H1 (cell line): ENCODE measurements at regions not wholly inside any gene's neighbourhood (a gene's known extent, or its start where the extent isn't known, plus 50 kb on each side); places are given as distances from the start of the nearest gene placed in this dataset.

Experiments
- CTCF ChIA-PET: fragments of 300-600 bp; sonication (Branson Sonifier 250); formaldehyde crosslinking; loops from one replicate; lab custom pipeline; 2021; ENCODE audit not compliant: partially characterized antibody; lab: Charles Lee
- POLR2A ChIA-PET: fragments of 300-600 bp; sonication (Branson Sonifier 250); formaldehyde crosslinking; loops from one replicate; lab custom pipeline; 2021; ENCODE audit warnings: inconsistent platforms; ENCODE audit not compliant: partially characterized antibody; lab: Charles Lee
- DNase-seq, 2 experiments: peaks; one replicate each; pipeline versions ENCODE4 v3.0.0 to v3.0.0-alpha.2; 2010 to 2022; ENCODE audit warnings: low spot score in 2 of 2, low read depth in 1 of 2, mixed read lengths in 1 of 2
- FAIRE-seq: peaks from 2 replicates; lab custom pipeline; 2011; peaks lifted over from hg19 to GRCh38; lab: Jason Lieb, UNC
- H2AFZ ChIP-seq: 2 replicates; pipeline ENCODE4 v1.8.1; 2012; ENCODE audit warnings: low read length, inconsistent platforms
- H2AK5ac ChIP-seq: 2 replicates; pipeline ENCODE4 v1.6.1; 2013; ENCODE audit warnings: low read depth, low read length
- H2BK120ac ChIP-seq: replicated peaks from 2 replicates; pipeline ENCODE3; 2013; ENCODE audit warnings: low read depth, low read length, inconsistent platforms
- H2BK12ac ChIP-seq: 2 replicates; pipeline ENCODE4 v1.6.1; 2013; ENCODE audit warnings: low read depth, low read length
- H2BK15ac ChIP-seq: 2 replicates; pipeline ENCODE4 v1.6.1; 2013; ENCODE audit warnings: low read length
- H2BK20ac ChIP-seq: 2 replicates; pipeline ENCODE4 v1.6.1; 2013; ENCODE audit warnings: low read length
- H2BK5ac ChIP-seq: 2 replicates; pipeline ENCODE4 v1.6.1; 2013; ENCODE audit warnings: low read depth, low read length
- H3K14ac ChIP-seq: 2 replicates; pipeline ENCODE4 v1.6.1; 2013; ENCODE audit warnings: inconsistent platforms; ENCODE audit not compliant: insufficient read length
- H3K18ac ChIP-seq: 2 replicates; pipeline ENCODE4 v1.6.1; 2013; ENCODE audit warnings: low read length; ENCODE audit errors: extremely low read depth
- H3K23ac ChIP-seq: 2 replicates; pipeline ENCODE4 v1.6.1; 2013; ENCODE audit warnings: inconsistent platforms; ENCODE audit not compliant: insufficient read length
- H3K23me2 ChIP-seq: 2 replicates; pipeline ENCODE4 v1.6.1; 2013; ENCODE audit warnings: low read depth, low read length
- H3K27ac ChIP-seq: 2 replicates; pipeline ENCODE4 v1.6.1; 2011; ENCODE audit warnings: low read depth, low read length, inconsistent platforms
- H3K27me3 ChIP-seq, 4 experiments: replicated peaks in 1 of 4; 1 replicate in 1 of 4; 2 replicates in 3 of 4; pipeline versions ENCODE4 v1.6.1 to v1.8.1; 2011 to 2013; ENCODE audit warnings: low read length in 3 of 4, mild to moderate bottlenecking in 3 of 4, inconsistent platforms in 2 of 4, mixed read lengths in 2 of 4, moderate library complexity in 1 of 4; ENCODE audit not compliant: control insufficient read depth in 3 of 4, insufficient read depth in 3 of 4; ENCODE audit errors: extremely low read depth in 1 of 4
- H3K36me3 ChIP-seq, 4 experiments: 2 replicates each; pipeline versions ENCODE4 v1.6.1 to v1.8.1; 2011 to 2013; ENCODE audit warnings: mild to moderate bottlenecking in 4 of 4, low read length in 3 of 4, moderate library complexity in 2 of 4, control low read depth in 1 of 4, inconsistent platforms in 1 of 4; ENCODE audit not compliant: insufficient read depth in 4 of 4, control insufficient read depth in 2 of 4
- H3K4ac ChIP-seq: replicated peaks from 2 replicates; pipeline ENCODE3; 2013; ENCODE audit warnings: low read length, low read depth, mixed read lengths, inconsistent platforms; ENCODE audit not compliant: insufficient read length
- H3K4me1 ChIP-seq, 4 experiments: replicated peaks in 1 of 4; 1 replicate in 1 of 4; 2 replicates in 3 of 4; pipeline versions ENCODE4 v1.6.1 to v1.8.1; 2011 to 2013; ENCODE audit warnings: low read length in 3 of 4, inconsistent platforms in 2 of 4, mixed read lengths in 1 of 4; ENCODE audit not compliant: insufficient read depth in 4 of 4, control insufficient read depth in 3 of 4
- H3K4me2 ChIP-seq, 2 experiments: 2 replicates each; pipeline versions ENCODE4 v1.6.1 to v1.8.1; 2011 to 2013; ENCODE audit warnings: low read depth in 2 of 2, low read length in 2 of 2, control low read depth in 1 of 2, inconsistent platforms in 1 of 2, mild to moderate bottlenecking in 1 of 2; ENCODE audit not compliant: insufficient read depth in 1 of 2
- H3K4me3 ChIP-seq, 4 experiments: fragments of 200-600, 300-600 bp in 1 of 4; sonication (generic), shearing (Covaris generic), sonication (Bioruptor Twin) in 1 of 4; 2 replicates each; pipeline versions ENCODE4 v1.5.1 to v1.8.1; 2011 to 2016; ENCODE audit warnings: low read length in 4 of 4, low read depth in 3 of 4, control low read depth in 2 of 4, inconsistent platforms in 2 of 4, mild to moderate bottlenecking in 2 of 4, mixed read lengths in 1 of 4, moderate library complexity in 1 of 4; ENCODE audit not compliant: insufficient read depth in 2 of 4; ENCODE audit errors: extremely low read depth in 1 of 4
- H3K56ac ChIP-seq: replicated peaks from 2 replicates; pipeline ENCODE3; 2013; ENCODE audit warnings: low read depth, mild to moderate bottlenecking, mixed read lengths, low read length, inconsistent platforms; ENCODE audit not compliant: insufficient read length
- H3K79me1 ChIP-seq: 2 replicates; pipeline ENCODE4 v1.6.1; 2013; ENCODE audit warnings: low read depth, low read length, control low read depth
- H3K79me2 ChIP-seq, 2 experiments: 2 replicates each; pipeline versions ENCODE4 v1.6.1 to v1.8.1; 2012 to 2013; ENCODE audit warnings: low read length in 2 of 2, mild to moderate bottlenecking in 2 of 2, inconsistent platforms in 1 of 2; ENCODE audit not compliant: insufficient read depth in 2 of 2, control insufficient read depth in 1 of 2
- H3K9ac ChIP-seq, 4 experiments: replicated peaks in 1 of 4; 1 replicate in 1 of 4; 2 replicates in 3 of 4; pipeline versions ENCODE4 v1.6.1 to v1.8.1; 2011 to 2013; ENCODE audit warnings: low read depth in 3 of 4, low read length in 3 of 4, control low read depth in 2 of 4, mild to moderate bottlenecking in 2 of 4, moderate library complexity in 2 of 4, inconsistent platforms in 1 of 4; ENCODE audit errors: extremely low read depth in 1 of 4
- H3K9me3 ChIP-seq, 2 experiments: 2 replicates each; pipeline versions ENCODE4 v1.6.1 to v1.8.1; 2012 to 2013; ENCODE audit warnings: mild to moderate bottlenecking in 2 of 2, moderate library complexity in 2 of 2, control low read depth in 1 of 2, inconsistent platforms in 1 of 2, low read depth in 1 of 2, low read length in 1 of 2, mixed read lengths in 1 of 2; ENCODE audit not compliant: insufficient read depth in 2 of 2
- H4K20me1 ChIP-seq, 2 experiments: replicated peaks in 1 of 2; 2 replicates each; pipeline versions ENCODE3 to v1.8.1; 2011 to 2013; ENCODE audit warnings: inconsistent platforms in 2 of 2, low read length in 2 of 2, mild to moderate bottlenecking in 1 of 2; ENCODE audit not compliant: insufficient read depth in 2 of 2, control insufficient read depth in 1 of 2
- H4K5ac ChIP-seq: 2 replicates; pipeline ENCODE4 v1.6.1; 2013; ENCODE audit warnings: low read length, low read depth, mixed read lengths, inconsistent platforms; ENCODE audit not compliant: insufficient read length
- H4K8ac ChIP-seq: 2 replicates; pipeline ENCODE4 v1.8.0; 2013; ENCODE audit warnings: mild to moderate bottlenecking, moderate library complexity, low read length, inconsistent platforms; ENCODE audit not compliant: insufficient read depth; ENCODE audit errors: extremely low read depth
- H4K91ac ChIP-seq: replicated peaks from 2 replicates; pipeline ENCODE3; 2013; ENCODE audit warnings: low read length, mixed read lengths, inconsistent platforms; ENCODE audit not compliant: insufficient read length
- CHD1 ChIP-seq: IDR thresholded peaks from 2 replicates; pipeline ENCODE4 v1.6.1; 2012; ENCODE audit warnings: low read depth, low read length, improper control_type of control experiment
- FOSL1 ChIP-seq: IDR thresholded peaks from 2 replicates; pipeline ENCODE4 v1.6.1; 2011; ENCODE audit warnings: mild to moderate bottlenecking, low read depth, low read length, moderate library complexity; ENCODE audit not compliant: insufficient read depth
- KDM4A ChIP-seq: IDR thresholded peaks from one replicate; pipeline ENCODE4 v1.7.1; 2012; ENCODE audit warnings: low read depth, mild to moderate bottlenecking, moderate library complexity, low read length, inconsistent platforms; ENCODE audit not compliant: severe bottlenecking
- RXRA ChIP-seq: IDR thresholded peaks from 2 replicates; pipeline ENCODE4 v1.6.1; 2011; ENCODE audit warnings: low read depth, mild to moderate bottlenecking, low read length, moderate library complexity; ENCODE audit not compliant: insufficient read depth
- SIN3A ChIP-seq, 2 experiments: IDR thresholded peaks in 1 of 2; conservative IDR thresholded peaks in 1 of 2; 2 replicates each; pipeline ENCODE4 v1.6.1; 2011 to 2012; ENCODE audit warnings: low read length in 2 of 2, improper control_type of control experiment in 1 of 2, low read depth in 1 of 2, mild to moderate bottlenecking in 1 of 2
- TAF7 ChIP-seq: optimal IDR thresholded peaks from 2 replicates; pipeline ENCODE3; 2011; ENCODE audit warnings: low read depth, mild to moderate bottlenecking, inconsistent platforms, low read length, moderate library complexity, borderline replicate concordance
- WGBS, 2 experiments: shearing (Covaris generic) in 1 of 2; methylation state at CpG; one replicate each; pipeline versions ENCODE4 v1.1.6 to v1.1.7; 2013 to 2015; ENCODE audit warnings: low lambda C conversion rate in 2 of 2, mixed read lengths in 2 of 2, inconsistent platforms in 1 of 2, low coverage in 1 of 2, missing lambda C conversion rate in 1 of 2; ENCODE audit not compliant: insufficient replicate concordance in 2 of 2, insufficient coverage in 1 of 2, insufficient read length in 1 of 2; ENCODE audit errors: extremely low coverage in 1 of 2, missing lambda C conversion rate in 1 of 2; 5-methylcytosine and 5-hydroxymethylcytosine counted together
- TF ChIP-seq, protein P1 (sequence below): IDR thresholded peaks from 2 replicates; pipeline ENCODE4 v1.6.1; 2012; ENCODE audit warnings: inconsistent platforms
- TF ChIP-seq, protein P2 (sequence below): IDR thresholded peaks from 2 replicates; pipeline ENCODE4 v1.6.1; 2012; ENCODE audit warnings: low read length, inconsistent platforms

DNA sequence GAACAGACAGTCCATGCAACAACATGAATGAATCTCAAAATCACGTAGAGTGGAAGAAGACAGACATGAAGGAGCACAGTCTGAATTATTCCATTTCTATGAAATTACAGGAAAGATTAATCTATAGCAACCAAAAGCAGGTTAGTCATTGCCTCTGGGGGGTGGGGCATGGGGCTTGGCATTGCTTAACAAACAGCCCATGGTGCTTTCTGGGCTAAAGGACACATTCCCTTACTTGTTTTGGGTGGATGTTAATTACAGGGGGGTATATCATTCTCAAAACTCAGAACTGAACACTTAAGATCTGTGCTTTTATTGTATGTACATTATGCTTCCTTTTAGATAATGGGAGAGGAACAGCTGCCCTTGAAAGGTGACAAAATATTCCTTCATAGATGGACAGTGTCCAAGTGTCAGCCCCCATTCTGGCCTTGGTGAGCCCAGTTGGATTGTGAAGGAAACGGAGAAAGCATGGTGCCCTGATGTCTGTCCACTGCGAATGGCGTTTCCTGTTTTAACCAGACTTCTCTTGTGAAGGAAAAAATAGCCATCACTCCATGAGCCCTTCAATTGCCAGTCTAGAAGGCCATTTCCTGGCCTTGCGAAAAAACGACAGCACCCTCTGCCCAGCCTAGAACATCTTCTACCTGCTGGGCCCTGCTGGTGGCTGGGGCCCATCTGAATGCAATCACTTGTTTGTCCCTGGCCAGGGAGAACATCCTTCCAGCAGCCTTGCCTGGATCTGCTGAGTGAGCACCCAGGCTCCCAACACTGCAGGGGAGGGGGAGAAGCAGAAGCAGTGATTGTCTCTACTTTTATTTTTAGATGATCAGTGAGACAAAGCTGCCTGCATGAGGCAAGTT, 179.7 kb downstream of the BCAS1 start:
- FAIRE-seq (no peak), DNase-seq (no peak)
- no peak overlapping the region for H4K5ac ChIP-seq
- peak overlapping the region; percentile 68; the same call in 1 of the 2 replicates for H2BK12ac ChIP-seq
- peak overlapping the region; percentile 72; the same call in 1 of the 2 replicates for H2AK5ac ChIP-seq
- no peak overlapping the region for H4K91ac ChIP-seq
- H3K23ac ChIP-seq, result no peak overlapping the region
- H3K4me2 ChIP-seq, result no peak overlapping the region
- H2BK5ac ChIP-seq, result 0 out of 2 replicates have a peak overlapping the region, but pooled peaks have one; percentile 35
- peaks cover 0 to 2% of the 10 kb centered on the region in 2 experiments; a peak in 1 of 4 replicates for H3K9me3 ChIP-seq
- no peaks in the 10 kb centered on the region; a peak in 1 of 7 replicates for H3K27me3 ChIP-seq
- no peaks in the 10 kb centered on the region for H3K79me2 ChIP-seq
- H3K23me2 ChIP-seq, result no peaks in the 10 kb centered on the region
- no peak overlapping the region for H3K14ac ChIP-seq
- no peak overlapping the region for H3K4ac ChIP-seq
- ChIA-PET CTCF (interaction anchor here (0.6 to 1.6 kb wide), 4 partner anchors 11 to 142 kb away, joined by 3 to 8 read pairs (median 4); no protein-coding TSS in a partner anchor), POLR2A (interaction anchor here (1.0 kb wide), 1 partner anchor 9 kb away, joined by 3 read pairs; no protein-coding TSS in a partner anchor)
- H3K27ac ChIP-seq, result no peak overlapping the region
- peak overlapping the region; percentile 43; the same call in 1 of the 2 replicates for H3K18ac ChIP-seq
- no peak overlapping the region for H2AFZ ChIP-seq
- no peak overlapping the region for H3K4me3 ChIP-seq
- H3K36me3 ChIP-seq, result no peaks in the 10 kb centered on the region
- H4K8ac ChIP-seq, result no peak overlapping the region
- H2BK15ac ChIP-seq, result no peak overlapping the region
- peaks cover 0 to 12% (median 5%) of the 10 kb centered on the region in 4 experiments; a peak in 5 of 7 replicates for H3K4me1 ChIP-seq
- H2BK120ac ChIP-seq, result no peak overlapping the region
- H2BK20ac ChIP-seq, result peak overlapping the region; percentile 65; the same call in 1 of the 2 replicates
- no peaks in the 10 kb centered on the region for H4K20me1 ChIP-seq
- no peak overlapping the region for H3K56ac ChIP-seq
- whole genome bisulfite sequencing, 2 experiments, result 94% methylated on average over 6 of the region's 6 CpGs; no CpG with 5 or more reads in 1 of the 2 experiments
- H3K9ac ChIP-seq, result no peak overlapping the region
- no peaks in the 10 kb centered on the region for H3K79me1 ChIP-seq
- TF ChIP-seq CHD1 (no peak), SIN3A (conservative IDR thresholded peaks at IDR 0.05 in 1 of 2, IDR thresholded peaks at IDR 0.05 in 1 of 2; ENCODE audit: low read depth in 1 of 2, low read length in 2 of 2) (no peak), FOSL1 (no peak), RXRA (no peak), TAF7 (no peak), KDM4A (no peak)
- TF ChIP-seq, protein P1, sequence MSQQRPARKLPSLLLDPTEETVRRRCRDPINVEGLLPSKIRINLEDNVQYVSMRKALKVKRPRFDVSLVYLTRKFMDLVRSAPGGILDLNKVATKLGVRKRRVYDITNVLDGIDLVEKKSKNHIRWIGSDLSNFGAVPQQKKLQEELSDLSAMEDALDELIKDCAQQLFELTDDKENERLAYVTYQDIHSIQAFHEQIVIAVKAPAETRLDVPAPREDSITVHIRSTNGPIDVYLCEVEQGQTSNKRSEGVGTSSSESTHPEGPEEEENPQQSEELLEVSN, result no peak
- TF ChIP-seq, protein P2, sequence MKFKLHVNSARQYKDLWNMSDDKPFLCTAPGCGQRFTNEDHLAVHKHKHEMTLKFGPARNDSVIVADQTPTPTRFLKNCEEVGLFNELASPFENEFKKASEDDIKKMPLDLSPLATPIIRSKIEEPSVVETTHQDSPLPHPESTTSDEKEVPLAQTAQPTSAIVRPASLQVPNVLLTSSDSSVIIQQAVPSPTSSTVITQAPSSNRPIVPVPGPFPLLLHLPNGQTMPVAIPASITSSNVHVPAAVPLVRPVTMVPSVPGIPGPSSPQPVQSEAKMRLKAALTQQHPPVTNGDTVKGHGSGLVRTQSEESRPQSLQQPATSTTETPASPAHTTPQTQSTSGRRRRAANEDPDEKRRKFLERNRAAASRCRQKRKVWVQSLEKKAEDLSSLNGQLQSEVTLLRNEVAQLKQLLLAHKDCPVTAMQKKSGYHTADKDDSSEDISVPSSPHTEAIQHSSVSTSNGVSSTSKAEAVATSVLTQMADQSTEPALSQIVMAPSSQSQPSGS, result no peak
